ENCODE measurements at regions not wholly inside any gene's neighbourhood (a gene's known extent, or its start where the extent isn't known, plus 50 kb on each side); places are given as distances from the start of the nearest gene placed in this dataset.
"Not testable (repeated sequence)": the region's sequence is repeated elsewhere in the genome, so short reads cannot be mapped to it uniquely, and the experiment has no call there.

DNA sequence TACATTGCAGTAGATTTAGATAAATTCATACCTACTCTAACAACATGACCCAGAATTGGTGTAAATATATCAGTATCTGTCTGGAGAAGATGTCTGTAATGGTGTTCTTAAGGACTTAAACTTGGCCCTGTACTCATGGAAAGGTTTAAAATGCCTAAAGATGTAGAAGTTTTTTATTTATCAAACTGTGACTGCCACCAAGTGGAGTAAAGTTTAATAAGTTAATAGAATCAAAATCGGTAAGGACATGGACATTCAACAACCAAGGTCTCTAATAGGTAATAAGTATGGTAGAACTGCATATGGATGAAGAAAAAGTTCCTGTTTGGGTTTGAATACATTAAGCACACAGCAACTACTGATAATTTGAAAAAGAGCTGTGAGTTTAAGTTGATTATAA lies 474.0 kb upstream of the NDST3 start:
- no peak for DNase-seq (ENCODE audit: low read depth in 2 of 2)

DNA sequence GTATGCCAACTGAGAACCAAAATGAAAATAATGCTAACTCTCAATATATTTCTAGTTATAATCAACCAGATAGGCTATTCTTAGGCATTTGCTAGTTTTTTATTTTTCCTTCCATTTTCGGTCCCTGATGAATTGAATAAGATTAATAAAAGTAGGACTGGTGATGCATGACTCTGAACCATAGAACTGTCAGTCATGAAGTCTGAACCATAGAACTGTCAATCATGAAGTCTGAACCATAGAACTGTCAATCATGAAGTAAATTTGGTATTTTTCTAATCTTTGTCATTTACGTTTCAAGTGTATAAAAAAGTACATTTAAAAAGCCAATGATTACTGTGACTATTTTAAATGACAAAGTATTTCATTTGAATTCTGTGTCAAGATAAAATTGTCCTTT lies 460.2 kb upstream of the NDST3 start:
- no peak for DNase-seq (ENCODE audit: low read depth in 2 of 2)

DNA sequence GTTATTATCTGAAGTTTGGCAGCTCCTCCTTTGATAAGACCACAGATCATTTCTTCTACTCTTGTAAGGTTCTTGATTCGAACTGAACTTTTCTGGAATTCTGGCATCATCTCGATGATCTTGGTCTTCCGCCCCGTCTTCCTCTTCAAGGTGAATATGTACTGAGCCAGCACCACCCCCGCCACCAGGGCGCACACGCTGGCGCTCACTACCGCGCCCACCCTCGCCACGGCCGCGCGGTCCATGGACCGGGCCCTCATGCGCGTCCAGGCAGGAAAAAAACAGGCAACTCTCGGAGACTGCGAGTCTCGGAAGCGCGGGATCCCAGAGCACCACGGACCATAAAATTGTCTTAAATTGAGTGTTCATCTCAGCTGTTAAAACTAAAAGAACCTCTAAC lies 458.4 kb upstream of the NDST3 start:
- no peak for DNase-seq (ENCODE audit: low read depth in 2 of 2)

DNA sequence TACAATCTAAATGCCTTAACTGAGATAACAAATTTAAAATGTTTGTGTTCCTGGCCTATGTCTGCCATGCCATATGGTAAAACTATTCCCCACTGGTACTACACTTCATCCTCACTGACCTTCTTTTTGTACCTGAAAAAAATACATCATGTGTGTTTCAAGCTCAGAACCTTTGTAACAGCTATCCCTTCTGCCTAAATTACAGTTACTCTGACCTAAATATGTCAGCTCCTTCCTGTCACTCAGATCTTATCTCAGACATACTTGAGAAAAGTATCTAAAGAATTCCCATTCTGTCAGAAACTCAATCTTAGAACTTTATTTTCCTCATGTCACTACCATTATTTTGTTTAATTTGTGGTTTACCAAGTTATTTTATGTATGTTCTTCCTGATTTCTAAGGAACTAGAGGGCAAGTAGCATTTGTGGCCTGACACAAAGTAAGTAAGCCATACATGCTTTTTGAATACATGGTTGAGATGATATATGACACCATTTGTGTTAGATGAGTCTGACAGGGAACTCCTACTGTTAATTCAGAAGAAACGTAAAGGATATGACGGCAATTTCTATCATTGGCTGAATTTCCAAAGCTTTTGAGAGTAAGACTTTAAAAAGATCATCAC lies 456.5 kb upstream of the NDST3 start:
- no peak for DNase-seq (ENCODE audit: low read depth in 2 of 2)

DNA sequence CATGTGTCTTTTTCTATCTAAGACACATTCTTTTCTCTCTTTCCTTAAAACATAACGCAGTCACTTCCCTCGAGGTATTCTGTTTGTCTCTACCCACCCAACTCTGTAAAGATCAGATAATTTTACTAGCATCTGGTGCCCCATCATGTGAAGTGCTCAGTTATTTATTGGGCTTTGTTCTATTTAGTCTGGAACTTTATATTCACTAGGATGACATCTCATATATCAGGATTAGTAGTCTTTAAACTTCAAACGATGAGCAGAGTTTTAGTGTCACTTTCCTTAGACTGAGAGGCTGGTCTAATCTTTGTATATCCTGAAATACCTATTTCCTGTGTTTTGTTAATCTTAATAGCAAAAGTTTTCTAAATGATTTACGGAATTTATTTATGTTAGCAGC lies 445.5 kb upstream of the NDST3 start:
- no peak for DNase-seq (ENCODE audit: low read depth in 2 of 2)

DNA sequence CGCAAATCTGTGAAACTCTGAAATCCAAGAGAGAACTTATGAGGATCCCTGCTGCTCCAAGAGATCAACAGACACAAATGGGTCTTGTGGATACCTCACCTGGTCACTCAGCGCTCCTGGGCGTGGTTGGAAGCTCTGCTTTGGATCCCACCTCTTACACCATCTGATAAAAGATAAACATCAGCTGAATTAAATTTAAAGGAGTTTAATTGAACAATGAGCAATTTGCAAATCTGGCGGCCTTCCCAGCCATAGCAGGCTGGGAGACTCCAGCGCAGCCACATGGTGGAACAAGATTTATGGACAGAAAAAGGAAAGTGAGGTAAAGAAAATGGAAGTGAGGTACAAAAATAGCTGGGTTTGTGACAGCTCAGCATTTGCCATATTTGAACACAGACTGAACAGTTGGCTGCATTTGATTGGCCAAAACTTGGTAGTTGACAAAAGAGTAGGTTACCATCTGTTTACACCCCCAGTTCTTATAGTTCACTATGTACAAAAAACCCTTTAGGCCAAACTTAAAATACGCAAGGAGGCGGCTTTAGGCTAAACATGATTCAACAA lies 437.3 kb upstream of the NDST3 start:
- DNase-seq (ENCODE audit: low read depth in 2 of 2) = no peak

DNA sequence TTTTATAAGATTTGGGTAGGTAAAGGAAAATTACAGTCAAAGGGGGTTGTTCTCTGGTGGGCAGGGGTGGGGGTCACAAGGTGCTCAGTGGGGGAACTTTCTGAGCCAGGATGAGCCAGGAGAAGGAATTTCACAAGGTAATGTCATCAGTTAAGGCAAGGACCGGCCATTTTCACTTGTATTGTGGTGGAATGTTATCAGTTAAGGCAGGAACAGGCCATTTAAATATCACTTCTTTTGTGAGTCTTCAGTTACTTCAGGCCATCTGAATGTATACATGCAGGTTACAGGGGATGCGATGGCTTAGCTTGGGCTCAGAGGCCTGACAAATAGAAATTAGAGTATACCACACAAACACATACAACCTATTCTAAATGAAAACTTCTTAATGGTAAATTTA lies 434.9 kb upstream of the NDST3 start:
- DNase-seq (ENCODE audit: low read depth in 2 of 2) = not testable (repeated sequence)

DNA sequence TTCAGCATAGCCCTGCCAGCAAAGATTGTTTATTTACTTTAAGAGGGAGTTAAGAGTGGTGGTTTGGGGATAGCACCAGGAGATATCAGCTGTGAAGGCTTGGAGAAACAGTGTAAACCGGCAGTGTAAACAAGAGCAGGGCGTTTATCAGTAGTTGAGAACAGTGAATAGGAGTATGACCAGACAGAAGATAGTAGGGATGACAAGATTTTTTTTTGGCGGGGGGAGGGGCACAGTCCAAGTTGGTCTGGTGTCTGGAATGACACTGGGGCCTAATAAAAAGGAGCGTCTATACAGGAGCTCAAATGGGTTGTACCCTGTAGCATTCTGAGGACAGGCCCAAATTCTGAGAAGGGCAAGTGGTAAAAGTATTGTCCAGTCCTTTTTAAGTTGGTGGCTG lies 433.4 kb upstream of the NDST3 start:
- not testable (repeated sequence) for DNase-seq (ENCODE audit: low read depth in 2 of 2)

DNA sequence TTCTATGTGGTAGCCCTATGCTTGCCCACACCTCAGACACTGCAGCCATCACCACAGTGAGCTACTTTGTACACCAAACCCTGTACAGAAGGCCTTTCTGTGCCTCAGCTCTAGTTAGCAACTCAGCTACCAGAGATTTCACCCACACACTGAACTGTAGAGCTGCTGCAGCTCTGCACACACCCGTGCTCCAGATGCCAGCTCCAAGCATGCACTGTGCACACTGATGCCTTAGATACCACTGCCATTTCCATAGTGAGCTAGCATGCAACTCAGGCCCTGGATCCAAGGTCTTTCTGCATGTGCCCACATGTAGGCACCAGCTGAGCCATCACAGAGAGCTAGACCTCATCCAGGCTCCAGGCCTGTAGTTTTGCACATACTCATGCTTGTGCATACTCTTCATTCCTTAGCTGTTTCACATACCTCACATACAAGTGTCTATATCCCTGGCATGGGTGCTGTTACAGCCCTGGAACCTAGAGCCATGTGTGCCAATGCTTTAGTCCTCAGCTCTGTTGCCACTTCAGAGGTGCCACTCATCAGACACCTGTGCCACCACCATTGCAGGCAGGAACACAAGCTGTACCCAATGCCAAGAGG lies 423.5 kb upstream of the NDST3 start:
- no peak for DNase-seq (ENCODE audit: low read depth in 2 of 2)

DNA sequence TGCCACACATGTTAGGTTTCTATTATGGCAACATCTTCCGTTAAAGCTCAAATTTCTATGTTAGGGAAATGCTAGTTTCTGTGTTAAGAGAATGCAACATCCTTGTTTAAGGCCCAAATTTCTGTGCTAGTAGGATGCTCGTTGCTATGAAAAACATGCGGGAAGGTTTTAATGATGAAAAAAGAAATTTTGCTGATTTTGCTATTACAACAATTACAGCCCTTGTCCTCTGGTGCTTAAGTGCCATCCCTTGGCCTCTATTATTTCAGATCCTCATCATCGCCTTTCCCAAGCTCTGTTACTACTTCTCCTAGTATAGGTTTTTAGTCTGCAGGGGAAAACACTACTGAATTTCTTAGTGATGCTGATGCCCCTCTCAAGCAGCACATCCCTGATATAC lies 412.6 kb upstream of the NDST3 start:
- DNase-seq (ENCODE audit: low read depth in 2 of 2) = no peak

DNA sequence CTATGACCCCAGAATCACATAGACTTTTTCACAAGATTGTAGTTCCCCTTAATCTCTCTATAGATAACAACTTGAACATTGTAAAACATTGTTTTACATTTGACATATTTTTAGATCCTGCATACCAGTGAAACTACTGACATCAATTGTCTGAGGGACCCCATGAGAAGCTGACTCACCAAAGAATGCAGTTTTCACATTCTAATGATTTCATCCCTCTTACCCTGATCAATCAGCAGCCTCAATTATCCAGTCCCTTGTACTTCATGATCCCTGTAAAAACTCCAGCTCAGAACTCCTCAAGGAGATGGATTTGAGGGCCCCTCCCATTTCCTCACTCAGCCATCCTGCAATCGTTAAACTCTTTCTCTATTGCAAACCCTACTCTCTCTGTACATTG lies 411.0 kb upstream of the NDST3 start:
- DNase-seq (ENCODE audit: low read depth in 2 of 2) = peak; percentile 11 to 14

DNA sequence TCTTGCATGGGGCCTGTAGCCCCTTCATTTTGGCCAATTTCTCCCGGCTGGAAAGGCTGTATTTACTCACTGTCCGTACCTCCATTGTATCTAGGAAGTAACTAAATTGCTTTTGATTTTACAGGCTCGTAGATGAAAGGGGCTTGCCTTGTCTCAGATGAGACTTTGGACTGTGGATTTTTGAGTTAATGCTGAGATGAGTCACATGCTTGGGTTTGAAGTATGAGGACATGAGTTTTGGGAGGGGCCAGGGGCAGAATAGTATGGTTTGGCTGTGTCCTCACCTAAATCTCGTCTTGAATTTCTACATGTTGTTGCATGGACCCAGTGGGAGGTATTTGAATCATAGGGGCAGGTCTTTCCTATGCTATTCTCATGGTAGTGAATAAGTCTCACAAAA lies 407.6 kb upstream of the NDST3 start:
- DNase-seq (ENCODE audit: low read depth in 2 of 2) = no peak

DNA sequence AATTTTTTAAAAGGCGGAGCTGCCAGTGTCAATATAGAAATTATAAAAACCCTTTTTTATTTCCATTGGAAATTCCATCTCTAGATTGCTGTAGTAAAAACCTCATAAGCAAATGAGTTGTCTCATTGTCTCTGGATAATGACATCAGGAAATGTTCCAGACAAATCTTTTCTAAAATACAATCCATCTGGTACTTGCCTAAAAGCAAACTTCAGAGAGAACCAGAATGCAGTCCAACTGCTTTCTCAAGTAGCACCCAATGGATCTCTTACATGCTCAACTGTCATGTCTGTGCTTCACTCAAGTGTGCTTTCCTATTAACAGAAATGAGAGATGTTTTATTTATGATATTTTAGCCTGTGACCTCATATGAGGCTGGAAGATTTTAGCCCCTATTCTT lies 399.6 kb upstream of the NDST3 start:
- DNase-seq (ENCODE audit: low read depth in 2 of 2) = no peak

DNA sequence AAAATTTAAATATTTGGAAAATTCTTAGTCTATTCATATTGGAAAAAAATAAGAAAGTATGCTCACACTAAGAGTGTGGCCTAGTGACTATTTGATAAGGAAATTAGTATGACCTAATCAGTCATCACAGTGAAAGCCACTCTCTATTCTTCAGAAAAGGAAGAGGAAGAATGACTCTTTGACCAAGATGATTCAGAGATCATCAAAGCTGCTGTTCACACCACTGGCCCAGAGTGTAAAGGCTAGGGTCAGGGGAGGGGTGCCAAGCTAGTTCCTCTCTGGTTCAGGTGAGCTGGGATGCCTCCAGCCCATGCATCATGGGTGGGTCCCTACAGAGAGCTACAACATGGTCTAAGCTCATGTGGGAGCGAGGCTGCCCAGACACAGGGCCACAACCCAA lies 396.9 kb upstream of the NDST3 start:
- DNase-seq (ENCODE audit: low read depth in 2 of 2) = no peak

DNA sequence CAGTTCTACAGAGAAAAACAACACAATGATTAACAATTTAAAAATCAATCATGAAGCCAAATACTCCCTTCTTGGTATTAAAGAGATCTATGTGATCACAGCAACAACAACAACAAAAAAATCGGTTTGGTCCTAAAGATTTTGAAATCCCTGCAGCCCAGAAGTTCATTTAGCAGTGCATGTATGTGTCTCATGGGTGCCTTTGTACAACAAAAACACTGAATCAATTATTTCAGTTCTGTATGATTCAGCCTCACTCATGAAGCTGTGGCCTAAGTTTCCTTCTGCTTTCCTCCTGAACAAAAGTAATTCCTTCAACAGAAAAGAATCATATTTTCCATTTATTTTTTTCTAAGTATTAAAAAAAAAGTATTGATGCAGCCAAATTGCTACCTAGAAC lies 393.4 kb upstream of the NDST3 start:
- DNase-seq (ENCODE audit: low read depth in 2 of 2) = no peak

DNA sequence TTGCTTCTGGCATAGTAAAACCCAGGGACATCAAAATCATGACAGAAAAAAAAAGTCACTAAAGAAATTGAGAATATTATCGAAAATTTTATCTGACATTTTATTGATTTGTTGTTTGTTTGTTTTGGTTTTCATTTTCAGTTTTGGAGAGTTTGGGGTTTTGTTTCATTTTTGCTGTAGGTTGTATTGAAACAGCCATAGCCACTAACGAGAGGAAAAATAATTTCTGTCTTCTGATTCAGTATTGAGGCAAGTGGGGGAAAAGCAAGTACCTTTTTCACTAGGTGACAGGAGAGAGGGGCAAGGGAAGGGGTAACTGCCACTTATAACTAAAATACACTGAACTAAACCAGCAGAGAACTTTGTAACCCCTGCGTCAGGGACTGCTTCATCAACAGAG lies 392.8 kb upstream of the NDST3 start:
- no peak for DNase-seq (ENCODE audit: low read depth in 2 of 2)

DNA sequence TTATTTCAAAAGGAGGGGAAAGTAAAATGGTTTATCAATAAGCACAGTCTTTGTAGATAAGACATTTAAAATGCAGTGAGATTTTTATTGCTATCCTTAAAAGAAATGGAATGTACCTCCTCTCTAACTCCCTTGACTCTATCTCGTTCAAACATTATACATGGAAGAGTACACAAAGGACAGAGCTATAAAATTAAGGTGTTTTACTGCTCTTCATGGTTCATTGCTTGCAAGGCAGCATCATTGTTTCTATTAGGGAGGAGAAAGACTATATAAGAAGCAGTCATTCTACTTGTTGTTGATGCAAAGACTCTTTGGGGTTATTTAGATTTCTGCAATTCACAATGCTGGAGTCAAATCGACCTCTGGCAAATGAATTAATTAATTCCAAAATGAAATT lies 380.2 kb upstream of the NDST3 start:
- DNase-seq (ENCODE audit: low read depth in 2 of 2) = no peak

DNA sequence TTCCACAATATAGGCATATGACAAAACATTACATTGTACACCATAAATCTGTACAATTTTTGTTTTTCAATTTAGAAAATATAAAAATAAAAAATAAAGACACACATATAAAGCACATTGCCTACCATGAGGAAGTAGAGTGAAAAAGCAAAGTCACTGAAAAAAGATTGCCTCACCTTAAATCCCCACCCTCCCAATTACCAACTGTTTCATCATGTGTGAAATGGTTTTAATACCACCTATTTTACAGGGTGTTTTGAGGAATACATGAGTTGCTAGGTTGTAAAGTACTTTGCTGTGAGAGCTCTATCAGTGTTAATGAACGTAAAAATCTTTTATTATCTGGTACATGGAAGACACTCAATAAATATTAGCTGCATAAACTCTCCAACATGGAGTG lies 373.6 kb upstream of the NDST3 start:
- DNase-seq (ENCODE audit: low read depth in 2 of 2) = no peak

DNA sequence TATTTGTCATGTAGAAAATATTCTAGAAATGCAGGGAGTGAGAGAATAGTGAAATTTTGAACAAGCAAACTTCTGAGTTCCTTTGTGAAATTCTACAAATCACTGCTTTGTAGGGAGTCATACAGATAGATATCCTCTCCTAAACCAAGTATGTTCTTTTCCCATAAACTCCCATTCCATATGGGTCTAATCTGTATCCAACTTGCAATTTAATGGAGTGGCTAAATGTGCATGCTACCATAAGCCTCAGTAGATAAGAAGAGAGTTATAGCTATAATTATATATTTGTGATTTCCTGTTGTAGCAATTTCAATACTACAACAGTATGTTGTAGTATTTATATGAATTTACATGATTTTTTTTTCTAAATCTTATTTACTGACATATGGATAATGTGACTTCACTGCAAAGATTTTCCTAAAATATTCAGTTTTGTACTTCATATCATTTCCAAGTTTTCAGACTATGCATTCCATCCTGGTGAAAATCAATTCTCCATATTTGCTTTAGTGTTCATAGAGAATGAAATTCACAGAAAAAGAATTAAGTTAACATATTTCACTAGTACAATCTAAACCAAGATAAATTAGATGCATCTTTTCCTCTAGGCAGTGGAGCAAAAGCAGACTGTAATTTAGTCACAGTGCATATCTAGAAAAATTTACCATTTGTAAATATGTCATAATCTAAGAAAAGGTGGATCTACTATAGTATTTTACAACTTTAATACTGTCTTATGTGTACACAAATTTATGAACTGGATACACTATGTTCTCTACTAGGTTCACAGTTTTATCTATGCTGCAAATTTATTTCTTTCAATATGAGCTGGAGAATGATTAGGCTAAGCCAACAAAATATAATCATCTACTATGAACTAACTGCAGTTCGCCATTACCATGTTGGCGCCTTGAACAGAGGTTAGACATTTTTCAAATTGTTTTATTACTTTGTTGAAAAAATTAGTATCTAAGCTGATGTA lies 372.9 kb upstream of the NDST3 start:
- no peak for DNase-seq (ENCODE audit: low read depth in 2 of 2)

DNA sequence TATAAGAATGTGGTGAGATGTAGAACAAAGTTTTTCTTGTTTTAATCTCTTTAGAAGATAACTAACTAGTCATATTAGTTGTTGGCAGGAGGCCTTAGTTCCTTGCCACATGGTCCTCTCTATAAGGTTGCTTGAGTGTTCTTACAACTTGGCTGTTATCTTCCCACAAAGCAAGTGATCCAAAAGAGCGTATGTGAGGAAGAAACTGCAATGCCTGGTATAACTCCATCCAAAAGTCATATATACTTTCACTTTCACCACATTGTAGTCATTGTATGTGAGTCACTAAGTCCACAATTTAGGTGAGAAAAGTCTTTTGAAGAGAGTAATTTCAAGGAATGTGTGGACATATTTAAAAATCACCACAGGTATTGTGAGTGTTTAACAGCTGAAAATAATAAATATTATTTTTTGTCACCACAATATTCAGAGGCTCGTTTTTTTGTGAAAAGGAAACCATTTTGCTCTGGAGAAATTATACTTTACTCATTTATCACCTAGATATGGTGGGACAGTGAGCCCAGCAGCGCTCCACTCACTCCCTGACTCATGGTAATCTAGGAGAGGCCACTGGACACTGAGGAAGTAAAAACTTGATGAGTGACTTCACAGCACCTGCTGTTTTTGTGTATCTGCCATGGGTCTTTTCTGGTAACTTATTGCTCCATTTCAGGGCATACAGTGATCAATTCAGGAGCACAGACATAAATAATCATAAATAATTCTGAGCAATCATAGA lies 369.4 kb upstream of the NDST3 start:
- no peak for DNase-seq (ENCODE audit: low read depth in 2 of 2)

DNA sequence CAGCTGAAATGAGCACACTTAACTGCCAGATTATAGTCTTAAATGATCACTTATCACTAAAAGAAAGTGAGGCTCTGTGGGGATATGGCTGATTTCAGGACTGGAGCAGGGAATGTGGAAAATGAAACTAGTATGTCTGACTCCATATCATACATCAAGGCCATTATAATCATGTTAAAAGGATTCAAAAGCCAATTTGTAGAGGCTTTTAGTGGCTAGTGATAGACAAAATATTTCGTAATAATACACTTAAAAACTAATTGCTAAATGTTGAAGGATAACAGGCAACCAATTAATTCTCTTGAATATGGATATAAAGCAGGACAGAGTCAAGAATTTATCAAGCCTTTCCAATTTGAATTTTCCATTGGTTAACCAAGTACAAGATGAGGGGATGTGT lies 358.1 kb upstream of the NDST3 start:
- no peak for DNase-seq (ENCODE audit: low read depth in 2 of 2)

DNA sequence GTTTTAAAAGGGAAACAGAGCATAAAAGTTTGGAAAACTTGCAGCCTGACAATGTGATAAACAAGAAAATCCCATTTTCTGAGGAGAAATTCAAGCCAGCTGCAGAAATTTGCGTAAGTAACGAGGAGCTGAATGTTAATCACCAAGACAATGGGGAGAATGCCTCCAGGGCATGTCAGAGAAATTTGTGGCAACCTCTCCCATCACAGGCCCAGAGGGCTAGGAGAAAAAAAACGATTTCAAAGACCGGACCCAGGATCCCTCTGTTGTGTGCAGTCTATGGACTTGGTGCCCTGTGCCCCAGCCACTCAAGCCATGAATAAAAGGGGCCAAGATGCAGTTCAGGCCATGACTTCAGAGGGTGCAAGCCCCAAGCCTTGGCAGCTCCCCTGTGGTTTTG lies 355.4 kb upstream of the NDST3 start:
- DNase-seq (ENCODE audit: low read depth in 2 of 2) = no peak

All from fibroblast of skin of left biceps (primary cell).